ENCODE measurements at regions not wholly inside any gene's neighbourhood (a gene's known extent, or its start where the extent isn't known, plus 50 kb on each side); places are given as distances from the start of the nearest gene placed in this dataset.
A peak's percentile ranks its signal among the peaks of the same experiment; 100 is the strongest.
"Not testable (repeated sequence)": the region's sequence is repeated elsewhere in the genome, so short reads cannot be mapped to it uniquely, and the experiment has no call there.

GRCh38 chr3:16012086-16012485 lies 162.4 kb upstream of the GALNT15 start:
- DNase-seq, result no peak
- H3K27ac ChIP-seq (ENCODE audit: low read length), result no peak overlapping the region
- H3K4me1 ChIP-seq (ENCODE audit: control insufficient read depth, insufficient read depth, low read length), result no peaks in the 10 kb centered on the region
- peaks cover 12% of the 10 kb centered on the region for H3K9me3 ChIP-seq (replicated peaks; ENCODE audit: control insufficient read depth, low read depth, low read length)
- H3K27me3 ChIP-seq (ENCODE audit: control insufficient read depth, insufficient read depth, low read length), result no peaks in the 10 kb centered on the region
- no peaks in the 10 kb centered on the region for H3K36me3 ChIP-seq (ENCODE audit: control insufficient read depth, insufficient read depth, low read length)
- H3K4me3 ChIP-seq (ENCODE audit: low read length), result no peak overlapping the region

GRCh38 chr3:16013568-16013967 lies 160.9 kb upstream of the GALNT15 start:
- Histone ChIP-seq H3K9me3 (replicated peaks; ENCODE audit: control insufficient read depth, low read depth, low read length) (peaks cover under 1% of the 10 kb centered on the region), H3K4me3 (ENCODE audit: low read length) (no peak overlapping the region), H3K4me1 (ENCODE audit: control insufficient read depth, insufficient read depth, low read length) (no peaks in the 10 kb centered on the region), H3K27me3 (ENCODE audit: control insufficient read depth, insufficient read depth, low read length) (no peaks in the 10 kb centered on the region), H3K36me3 (ENCODE audit: control insufficient read depth, insufficient read depth, low read length) (no peaks in the 10 kb centered on the region), H3K27ac (ENCODE audit: low read length) (no peak overlapping the region)
- no peak for DNase-seq
- no CpG with 5 or more reads among the region's 2 CpGs for WGBS (ENCODE audit: insufficient coverage)

DNA sequence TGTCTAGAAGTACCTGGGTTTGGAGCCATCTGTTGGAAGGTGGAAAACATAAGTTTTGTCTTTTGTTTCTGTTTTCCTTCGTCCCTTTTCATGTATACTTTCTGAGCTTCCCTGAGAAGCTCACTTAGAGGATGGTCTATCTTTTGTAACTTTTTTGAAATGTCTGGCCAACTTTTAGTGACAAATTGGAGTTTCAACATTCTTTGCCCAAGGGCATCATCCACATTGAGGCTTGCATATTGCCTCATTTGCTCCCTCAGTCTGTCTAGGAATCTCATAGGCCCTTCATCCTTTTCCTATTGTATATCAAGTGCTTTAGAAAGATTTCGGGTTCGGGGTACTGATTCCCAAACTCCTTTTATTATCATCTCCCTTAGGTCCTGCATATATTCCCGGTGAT lies 152.7 kb upstream of the GALNT15 start:
- DNase-seq, result not testable (repeated sequence)

GRCh38 chr3:16023881-16024280 lies 150.6 kb upstream of the GALNT15 start:
- not testable (repeated sequence) for H3K27me3 ChIP-seq (ENCODE audit: control insufficient read depth, insufficient read depth, low read length); H3K4me1 ChIP-seq (ENCODE audit: control insufficient read depth, insufficient read depth, low read length); H3K36me3 ChIP-seq (ENCODE audit: control insufficient read depth, insufficient read depth, low read length); H3K4me3 ChIP-seq (ENCODE audit: low read length); H3K27ac ChIP-seq (ENCODE audit: low read length); DNase-seq; H3K9me3 ChIP-seq (replicated peaks; ENCODE audit: control insufficient read depth, low read depth, low read length)
- WGBS (ENCODE audit: insufficient coverage), result 93% methylated on average over 3 of the region's 4 CpGs

More for the DNA sequence above, 152.7 kb upstream of the GALNT15 start:
- H3K27me3 ChIP-seq (ENCODE audit: control insufficient read depth, insufficient read depth, low read length); H3K36me3 ChIP-seq (ENCODE audit: control insufficient read depth, insufficient read depth, low read length); H3K27ac ChIP-seq (ENCODE audit: low read length); H3K4me1 ChIP-seq (ENCODE audit: control insufficient read depth, insufficient read depth, low read length); H3K9me3 ChIP-seq (replicated peaks; ENCODE audit: control insufficient read depth, low read depth, low read length); H3K4me3 ChIP-seq (ENCODE audit: low read length): not testable (repeated sequence)
- WGBS (ENCODE audit: insufficient coverage), result 100% methylated on average over 1 of the region's 4 CpGs

- H3K4me3 ChIP-seq (ENCODE audit: low read length), result no peak overlapping the region
- 50% methylated on average over 1 of the region's 1 CpG for WGBS (ENCODE audit: insufficient coverage)
- H3K4me1 ChIP-seq (ENCODE audit: control insufficient read depth, insufficient read depth, low read length), result peaks cover 6% of the 10 kb centered on the region
- no peaks in the 10 kb centered on the region for H3K27me3 ChIP-seq (ENCODE audit: control insufficient read depth, insufficient read depth, low read length)
- H3K36me3 ChIP-seq (ENCODE audit: control insufficient read depth, insufficient read depth, low read length), result no peaks in the 10 kb centered on the region
- H3K9me3 ChIP-seq (replicated peaks; ENCODE audit: control insufficient read depth, low read depth, low read length), result peaks cover 2% of the 10 kb centered on the region
- DNase-seq, result no peak
- H3K27ac ChIP-seq (ENCODE audit: low read length), result no peak overlapping the region
Observed at GRCh38 chr3:16024548-16024947, 149.9 kb upstream of the GALNT15 start.

- DNase-seq, result peak; percentile 57
- Histone ChIP-seq H3K4me1 (ENCODE audit: control insufficient read depth, insufficient read depth, low read length) (peaks cover 6% of the 10 kb centered on the region), H3K27me3 (ENCODE audit: control insufficient read depth, insufficient read depth, low read length) (no peaks in the 10 kb centered on the region), H3K4me3 (ENCODE audit: low read length) (no peak overlapping the region), H3K27ac (ENCODE audit: low read length) (peak overlapping the region; percentile 54), H3K36me3 (ENCODE audit: control insufficient read depth, insufficient read depth, low read length) (no peaks in the 10 kb centered on the region), H3K9me3 (replicated peaks; ENCODE audit: control insufficient read depth, low read depth, low read length) (peaks cover 2% of the 10 kb centered on the region)
- 23% methylated on average over 2 of the region's 3 CpGs for WGBS (ENCODE audit: insufficient coverage)
Observed at GRCh38 chr3:16026753-16027152, 147.7 kb upstream of the GALNT15 start.

DNA sequence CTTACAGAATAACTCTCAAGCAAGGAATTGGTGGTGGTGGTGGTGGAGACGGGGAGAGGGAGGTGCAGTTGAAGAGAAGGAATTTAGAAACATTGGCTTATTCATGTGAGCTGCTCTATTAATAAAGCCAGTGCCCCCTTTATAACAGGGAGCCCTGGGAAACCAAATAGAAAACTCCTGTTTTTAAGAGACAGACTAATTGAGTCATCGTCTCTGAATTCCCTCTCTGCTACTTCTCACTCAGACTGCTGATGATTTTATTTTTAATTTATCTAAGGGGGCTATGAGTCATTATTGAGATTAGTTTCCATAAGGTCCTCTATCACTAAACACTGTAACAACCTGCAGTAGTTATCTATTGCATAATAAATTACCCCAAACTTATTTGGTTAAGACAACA lies 145.9 kb upstream of the GALNT15 start:
- H3K27me3 ChIP-seq (ENCODE audit: control insufficient read depth, insufficient read depth, low read length), result no peaks in the 10 kb centered on the region
- peaks cover 2% of the 10 kb centered on the region for H3K9me3 ChIP-seq (replicated peaks; ENCODE audit: control insufficient read depth, low read depth, low read length)
- H3K36me3 ChIP-seq (ENCODE audit: control insufficient read depth, insufficient read depth, low read length), result no peaks in the 10 kb centered on the region
- no peak overlapping the region for H3K27ac ChIP-seq (ENCODE audit: low read length)
- H3K4me3 ChIP-seq (ENCODE audit: low read length), result no peak overlapping the region
- no peak for DNase-seq
- H3K4me1 ChIP-seq (ENCODE audit: control insufficient read depth, insufficient read depth, low read length), result peaks cover 6% of the 10 kb centered on the region
- WGBS (ENCODE audit: insufficient coverage), result no CpG with 5 or more reads among the region's 2 CpGs

DNA sequence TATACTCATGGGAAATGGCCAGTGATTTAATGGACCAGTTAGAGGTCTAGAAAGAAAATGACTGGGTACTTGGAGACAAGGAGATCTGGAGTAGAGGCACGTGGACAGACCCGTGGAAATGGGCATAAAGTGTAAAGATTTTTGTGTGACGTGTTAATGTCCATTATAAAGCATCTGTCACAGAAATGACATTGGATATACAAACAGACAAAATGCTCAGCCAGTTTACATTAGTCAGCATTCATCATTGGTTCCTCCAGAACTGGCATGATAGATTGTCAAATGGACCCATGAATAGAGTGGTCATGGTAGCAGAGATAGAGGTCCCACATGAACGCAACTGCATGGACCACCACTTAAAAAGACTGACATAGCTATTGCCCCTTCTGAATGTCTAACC lies 144.1 kb upstream of the GALNT15 start:
- Histone ChIP-seq H3K27me3 (ENCODE audit: control insufficient read depth, insufficient read depth, low read length) (no peaks in the 10 kb centered on the region), H3K36me3 (ENCODE audit: control insufficient read depth, insufficient read depth, low read length) (no peaks in the 10 kb centered on the region), H3K4me3 (ENCODE audit: low read length) (no peak overlapping the region), H3K9me3 (replicated peaks; ENCODE audit: control insufficient read depth, low read depth, low read length) (no peaks in the 10 kb centered on the region), H3K27ac (ENCODE audit: low read length) (no peak overlapping the region), H3K4me1 (ENCODE audit: control insufficient read depth, insufficient read depth, low read length) (peaks cover 6% of the 10 kb centered on the region)
- DNase-seq, result no peak
- no CpG with 5 or more reads among the region's 4 CpGs for WGBS (ENCODE audit: insufficient coverage)

DNA sequence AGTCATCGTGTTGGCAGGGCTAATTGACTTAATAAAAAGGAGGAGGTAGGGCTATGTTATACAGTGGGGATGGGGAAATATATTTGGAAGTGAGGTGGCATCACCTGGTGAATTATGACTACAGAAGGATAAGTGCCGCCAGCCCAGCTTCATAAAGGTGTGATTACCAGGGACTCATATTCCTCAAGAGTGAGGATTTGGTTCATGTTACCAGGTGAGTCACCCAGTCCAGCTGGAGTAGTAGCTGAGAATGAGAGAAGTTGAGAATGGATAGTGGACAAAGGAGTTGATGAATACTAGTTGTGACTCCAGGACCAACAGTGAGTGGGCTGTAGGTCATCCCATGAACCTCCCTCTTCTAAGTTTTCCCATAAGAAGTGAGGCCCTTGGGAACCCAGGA lies 143.0 kb upstream of the GALNT15 start:
- Histone ChIP-seq H3K36me3 (ENCODE audit: control insufficient read depth, insufficient read depth, low read length) (no peaks in the 10 kb centered on the region), H3K4me1 (ENCODE audit: control insufficient read depth, insufficient read depth, low read length) (peaks cover 6% of the 10 kb centered on the region), H3K27ac (ENCODE audit: low read length) (no peak overlapping the region), H3K27me3 (ENCODE audit: control insufficient read depth, insufficient read depth, low read length) (no peaks in the 10 kb centered on the region), H3K4me3 (ENCODE audit: low read length) (no peak overlapping the region), H3K9me3 (replicated peaks; ENCODE audit: control insufficient read depth, low read depth, low read length) (no peaks in the 10 kb centered on the region)
- WGBS (ENCODE audit: insufficient coverage), result 83% methylated on average over 2 of the region's 2 CpGs
- DNase-seq, result no peak

DNA sequence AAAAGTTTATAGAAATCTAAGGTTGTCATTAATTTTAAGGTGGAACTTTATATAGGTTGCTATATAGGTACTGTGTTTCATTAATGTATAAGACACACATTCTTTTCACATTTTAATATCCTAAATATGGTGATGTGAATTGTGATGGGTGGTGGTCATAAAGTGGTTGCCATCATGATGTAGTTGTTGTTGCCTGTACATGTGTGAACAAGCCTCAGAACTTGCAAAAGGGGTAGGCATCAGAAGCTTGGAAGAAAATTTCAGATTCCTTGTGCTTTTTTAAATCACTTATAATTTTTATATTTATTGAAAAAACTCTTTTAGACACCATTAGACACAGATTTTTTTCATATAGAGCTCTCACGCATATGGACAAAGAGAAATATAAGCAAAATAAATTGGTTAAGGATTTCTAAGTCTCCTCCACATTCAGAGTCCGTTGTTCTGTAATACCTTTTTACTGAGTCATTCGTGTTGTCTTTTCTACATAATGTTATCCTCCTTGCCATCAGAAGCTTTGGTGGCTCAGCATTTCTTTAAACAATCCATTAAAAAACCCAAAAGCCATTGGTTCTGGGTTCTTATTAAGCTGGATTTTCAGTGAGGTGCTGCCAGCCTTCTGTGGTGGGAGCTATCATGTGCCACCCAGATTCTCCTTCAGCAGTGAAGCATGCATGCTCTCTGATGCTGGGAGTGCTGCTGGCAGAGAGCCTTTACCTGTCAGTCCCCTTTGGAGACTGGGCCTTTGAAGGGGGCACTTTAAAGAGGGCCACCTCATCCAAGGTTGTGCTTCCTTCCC lies 140.4 kb upstream of the GALNT15 start:
- no peaks in the 10 kb centered on the region for H3K36me3 ChIP-seq (ENCODE audit: control insufficient read depth, insufficient read depth, low read length)
- no peak overlapping the region for H3K4me3 ChIP-seq (ENCODE audit: low read length)
- H3K4me1 ChIP-seq (ENCODE audit: control insufficient read depth, insufficient read depth, low read length), result no peaks in the 10 kb centered on the region
- WGBS (ENCODE audit: insufficient coverage), result no CpG with 5 or more reads among the region's 3 CpGs
- H3K27me3 ChIP-seq (ENCODE audit: control insufficient read depth, insufficient read depth, low read length), result no peaks in the 10 kb centered on the region
- H3K27ac ChIP-seq (ENCODE audit: low read length), result no peak overlapping the region
- no peak for DNase-seq
- no peaks in the 10 kb centered on the region for H3K9me3 ChIP-seq (replicated peaks; ENCODE audit: control insufficient read depth, low read depth, low read length)

DNA sequence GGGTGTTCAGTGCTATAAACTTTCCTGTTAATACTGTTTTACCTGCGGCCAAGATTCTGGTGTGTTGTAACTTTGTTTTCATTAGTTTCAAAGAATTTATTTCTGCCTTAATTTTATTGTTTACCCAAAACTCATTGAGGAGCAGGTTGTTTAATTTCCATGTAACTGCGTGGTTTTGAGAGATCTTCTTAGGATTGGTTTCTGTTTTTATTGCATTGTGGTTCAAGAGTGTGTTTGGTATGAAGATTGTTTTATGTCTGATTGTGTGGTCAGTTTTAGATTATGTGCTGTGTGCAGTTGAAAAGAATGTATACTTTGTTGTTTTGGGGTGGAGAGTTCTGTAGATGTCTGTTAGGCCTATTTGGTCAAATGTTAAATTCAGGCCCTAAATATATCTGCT lies 133.5 kb upstream of the GALNT15 start:
- no peaks in the 10 kb centered on the region for H3K4me1 ChIP-seq (ENCODE audit: control insufficient read depth, insufficient read depth, low read length)
- no peaks in the 10 kb centered on the region for H3K36me3 ChIP-seq (ENCODE audit: control insufficient read depth, insufficient read depth, low read length)
- no peak overlapping the region for H3K4me3 ChIP-seq (ENCODE audit: low read length)
- no peak for DNase-seq
- H3K9me3 ChIP-seq (replicated peaks; ENCODE audit: control insufficient read depth, low read depth, low read length), result no peaks in the 10 kb centered on the region
- H3K27ac ChIP-seq (ENCODE audit: low read length), result no peak overlapping the region
- H3K27me3 ChIP-seq (ENCODE audit: control insufficient read depth, insufficient read depth, low read length), result no peaks in the 10 kb centered on the region
- 100% methylated on average over 1 of the region's 2 CpGs for WGBS (ENCODE audit: insufficient coverage)

Data from muscle of leg (tissue), 3 donors.